Activated B cell treated with CpG ODN at 0.5 μM for 24 hours (primary cell): ENCODE measurements at regions not wholly inside any gene's neighbourhood (a gene's known extent, or its start where the extent isn't known, plus 50 kb on each side); places are given as distances from the start of the nearest gene placed in this dataset.

ENCODE experiments used
- ATAC-seq: fragments of 200-7000 bp; cut with Tn5 transposase; one replicate; pipeline ENCODE4 v1.10.0; 2021; ENCODE audit warnings: low read depth, mild to moderate bottlenecking, moderate library complexity
- CTCF ChIA-PET: fragments of 350-600 bp; sonication (Branson Sonifier 250); formaldehyde crosslinking; loops from one replicate; lab custom pipeline; 2021; ENCODE audit warnings: antibody characterized with exemption; lab: Charles Lee
- POLR2A ChIA-PET: fragments of 350-600 bp; sonication (Branson Sonifier 250); formaldehyde crosslinking; loops from one replicate; lab custom pipeline; 2021; ENCODE audit warnings: antibody characterized with exemption; lab: Charles Lee
- DNase-seq: peaks from one replicate; pipeline ENCODE4 v3.0.0; 2022
- H3K27ac Mint-ChIP-seq: one replicate; pipeline ENCODE4 v1.8.0; 2020; ENCODE audit warnings: mixed read lengths
- H3K27me3 Mint-ChIP-seq: one replicate; pipeline ENCODE4 v1.8.0; 2021; ENCODE audit warnings: mixed read lengths
- H3K36me3 Mint-ChIP-seq: one replicate; pipeline ENCODE4 v1.8.0; 2021; ENCODE audit warnings: low read depth, mixed read lengths
- H3K4me1 Mint-ChIP-seq: one replicate; pipeline ENCODE4 v1.8.0; 2021; ENCODE audit warnings: mixed read lengths
- H3K4me3 Mint-ChIP-seq: one replicate; pipeline ENCODE4 v1.8.0; 2020; ENCODE audit warnings: mild to moderate bottlenecking, mixed read lengths
- H3K9me3 Mint-ChIP-seq: one replicate; pipeline ENCODE4 v1.8.0; 2020; ENCODE audit warnings: mixed read lengths
- intact Hi-C: fragments of 100-400 bp; cut with micrococcal nuclease; formaldehyde crosslinking; loops from one replicate; pipeline ENCODE4 v1.15.1; 2024
- TF ChIP-seq, protein P1 (sequence below): fragments of 200-600 bp; IDR thresholded peaks from one replicate; pipeline ENCODE4 v1.8.0; 2022; ENCODE audit warnings: antibody characterized with exemption, mild to moderate bottlenecking

DNA sequence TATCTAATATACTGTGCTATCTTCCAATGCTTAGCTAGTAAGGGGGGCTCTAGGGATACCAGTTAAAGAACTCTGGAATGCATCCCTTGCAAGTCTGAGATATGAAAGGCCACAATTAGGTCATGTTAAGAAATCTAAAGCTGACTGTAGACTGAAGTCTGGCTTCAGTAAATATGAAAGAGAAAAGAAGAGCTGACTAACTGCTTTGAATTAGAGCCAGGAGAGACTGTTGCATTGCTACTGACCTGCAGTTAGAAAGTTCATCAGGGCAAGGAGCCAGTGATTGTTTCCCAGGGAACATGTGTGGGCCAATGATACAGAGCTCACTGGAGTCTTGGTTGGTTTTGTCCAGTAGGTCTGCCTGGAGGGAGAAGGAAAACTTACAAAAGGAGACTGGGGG lies 472.1 kb upstream of the TNC start:
- ChIA-PET CTCF (interaction anchor here (1.0 kb wide), 1 partner anchor 982 kb away, joined by 3 read pairs; no protein-coding TSS in a partner anchor), POLR2A (no interaction called here)
- Mint-ChIP-seq H3K4me3 (no peak overlapping the region), H3K4me1 (no peaks in the 10 kb centered on the region), H3K9me3 (peaks cover 7% of the 10 kb centered on the region), H3K27ac (no peak overlapping the region), H3K27me3 (peaks cover 3% of the 10 kb centered on the region), H3K36me3 (no peaks in the 10 kb centered on the region)
- DNase-seq (no peak), ATAC-seq (no peak)
- intact Hi-C loops, result loop anchor here (5.0 kb wide), 4 partner anchors 907 to 1272 kb away; partner anchors contain the start of gene TEX48
- TF ChIP-seq, protein P1, sequence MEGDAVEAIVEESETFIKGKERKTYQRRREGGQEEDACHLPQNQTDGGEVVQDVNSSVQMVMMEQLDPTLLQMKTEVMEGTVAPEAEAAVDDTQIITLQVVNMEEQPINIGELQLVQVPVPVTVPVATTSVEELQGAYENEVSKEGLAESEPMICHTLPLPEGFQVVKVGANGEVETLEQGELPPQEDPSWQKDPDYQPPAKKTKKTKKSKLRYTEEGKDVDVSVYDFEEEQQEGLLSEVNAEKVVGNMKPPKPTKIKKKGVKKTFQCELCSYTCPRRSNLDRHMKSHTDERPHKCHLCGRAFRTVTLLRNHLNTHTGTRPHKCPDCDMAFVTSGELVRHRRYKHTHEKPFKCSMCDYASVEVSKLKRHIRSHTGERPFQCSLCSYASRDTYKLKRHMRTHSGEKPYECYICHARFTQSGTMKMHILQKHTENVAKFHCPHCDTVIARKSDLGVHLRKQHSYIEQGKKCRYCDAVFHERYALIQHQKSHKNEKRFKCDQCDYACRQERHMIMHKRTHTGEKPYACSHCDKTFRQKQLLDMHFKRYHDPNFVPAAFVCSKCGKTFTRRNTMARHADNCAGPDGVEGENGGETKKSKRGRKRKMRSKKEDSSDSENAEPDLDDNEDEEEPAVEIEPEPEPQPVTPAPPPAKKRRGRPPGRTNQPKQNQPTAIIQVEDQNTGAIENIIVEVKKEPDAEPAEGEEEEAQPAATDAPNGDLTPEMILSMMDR, result no peak

DNA sequence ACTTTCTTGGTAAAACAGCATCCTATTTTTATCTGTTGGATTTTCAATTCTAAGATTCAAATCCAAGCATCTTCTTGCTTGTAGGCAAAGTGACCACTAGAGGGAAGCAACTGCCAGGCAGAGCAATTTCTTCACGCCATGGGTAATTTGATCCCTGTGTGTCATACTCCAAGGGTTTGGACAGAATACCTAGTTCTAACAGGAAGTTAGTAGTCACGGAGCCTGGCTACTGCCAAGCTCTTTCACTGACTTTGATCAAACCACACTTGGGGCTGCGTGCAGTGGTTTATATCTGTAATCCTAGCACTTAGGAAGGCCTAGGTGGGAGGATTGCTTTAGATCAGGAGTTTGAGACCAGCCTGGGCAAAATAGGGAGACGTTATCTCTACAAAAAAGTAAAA lies 473.6 kb upstream of the TNC start:
- Mint-ChIP-seq H3K4me1 (no peaks in the 10 kb centered on the region), H3K27me3 (peaks cover 14% of the 10 kb centered on the region), H3K9me3 (peaks cover 7% of the 10 kb centered on the region), H3K36me3 (no peaks in the 10 kb centered on the region), H3K27ac (no peak overlapping the region), H3K4me3 (no peak overlapping the region)
- TF ChIP-seq, protein P1, result no peak
- CTCF ChIA-PET, result interaction anchor here (1.4 kb wide), 1 partner anchor 1270 kb away, joined by 6 read pairs; no protein-coding TSS in a partner anchor
- DNase-seq (no peak), ATAC-seq (no peak)
- intact Hi-C loops, result loop anchor here (5.0 kb wide), 4 partner anchors 906 to 1271 kb away; partner anchors contain the start of gene TEX48
- POLR2A ChIA-PET, result no interaction called here

DNA sequence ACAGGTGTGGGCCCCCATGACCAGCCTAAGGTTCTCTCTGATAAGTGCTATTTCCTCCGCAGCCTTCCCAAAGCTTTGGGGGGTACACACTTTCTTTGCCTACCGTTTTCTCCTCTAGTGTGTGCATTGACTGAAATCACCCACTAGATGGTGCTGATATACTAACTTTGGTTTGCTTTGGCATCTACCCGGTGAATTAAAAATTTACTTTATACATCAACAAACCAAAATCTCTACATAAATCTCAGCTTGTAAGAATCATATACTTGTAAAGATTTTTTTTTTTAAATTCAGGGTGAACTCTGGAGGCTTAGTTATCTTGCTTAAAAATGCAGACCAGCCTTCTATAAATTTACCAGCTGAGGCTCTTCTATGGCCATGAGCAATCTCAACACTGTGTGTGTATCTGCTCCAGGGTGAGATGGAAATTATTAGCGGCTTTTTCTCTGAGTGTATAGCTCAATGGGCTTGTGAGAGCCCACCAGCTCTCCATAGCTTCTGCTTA lies 475.7 kb upstream of the TNC start:
- H3K9me3 Mint-ChIP-seq, result peaks cover 7% of the 10 kb centered on the region
- H3K27ac Mint-ChIP-seq, result no peak overlapping the region
- no peak overlapping the region for H3K4me3 Mint-ChIP-seq
- intact Hi-C loops, result loop anchor here (2.0 to 5.0 kb wide), 5 partner anchors 904 to 1269 kb away; partner anchors contain the start of gene TEX48
- ATAC-seq (no peak), DNase-seq (no peak)
- H3K4me1 Mint-ChIP-seq, result no peaks in the 10 kb centered on the region
- ChIA-PET POLR2A (no interaction called here), CTCF (interaction anchor here (0.8 to 2.8 kb wide), 7 partner anchors 10 to 1437 kb away, joined by 3 to 13 read pairs (median 3); no protein-coding TSS in a partner anchor)
- H3K36me3 Mint-ChIP-seq, result no peaks in the 10 kb centered on the region
- H3K27me3 Mint-ChIP-seq, result peaks cover 20% of the 10 kb centered on the region
- TF ChIP-seq, protein P1, result no peak

DNA sequence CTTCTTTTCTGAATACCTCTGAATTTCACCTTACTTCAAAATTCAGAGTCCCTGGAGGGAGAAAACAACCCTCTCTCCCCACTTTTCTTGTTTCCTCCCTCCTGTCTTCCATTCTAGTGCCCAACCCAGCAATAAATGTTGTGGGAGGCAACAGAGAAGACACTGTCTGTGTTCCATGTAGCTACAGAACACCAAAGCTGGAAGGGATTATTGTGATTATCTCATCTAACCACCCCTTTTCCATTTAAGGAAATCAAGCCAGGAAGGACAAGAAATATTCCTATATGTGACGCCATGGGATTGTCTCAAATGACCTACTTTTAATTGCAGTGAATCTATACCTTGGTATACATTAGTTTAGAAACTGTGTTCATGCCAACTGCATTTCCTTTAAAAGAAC lies 476.6 kb upstream of the TNC start:
- no peaks in the 10 kb centered on the region for H3K4me1 Mint-ChIP-seq
- POLR2A ChIA-PET, result no interaction called here
- DNase-seq (no peak), ATAC-seq (no peak)
- intact Hi-C loops, result loop anchor here (2.0 to 5.0 kb wide), 5 partner anchors 903 to 1268 kb away; partner anchors contain the start of gene TEX48
- H3K27ac Mint-ChIP-seq, result no peak overlapping the region
- H3K27me3 Mint-ChIP-seq, result peaks cover 20% of the 10 kb centered on the region
- H3K4me3 Mint-ChIP-seq, result no peak overlapping the region
- no peaks in the 10 kb centered on the region for H3K36me3 Mint-ChIP-seq
- TF ChIP-seq, protein P1, result no peak
- CTCF ChIA-PET, result interaction anchor here (2.8 kb wide), 1 partner anchor 10 kb away, joined by 13 read pairs; no protein-coding TSS in a partner anchor
- peaks cover 4% of the 10 kb centered on the region for H3K9me3 Mint-ChIP-seq

DNA sequence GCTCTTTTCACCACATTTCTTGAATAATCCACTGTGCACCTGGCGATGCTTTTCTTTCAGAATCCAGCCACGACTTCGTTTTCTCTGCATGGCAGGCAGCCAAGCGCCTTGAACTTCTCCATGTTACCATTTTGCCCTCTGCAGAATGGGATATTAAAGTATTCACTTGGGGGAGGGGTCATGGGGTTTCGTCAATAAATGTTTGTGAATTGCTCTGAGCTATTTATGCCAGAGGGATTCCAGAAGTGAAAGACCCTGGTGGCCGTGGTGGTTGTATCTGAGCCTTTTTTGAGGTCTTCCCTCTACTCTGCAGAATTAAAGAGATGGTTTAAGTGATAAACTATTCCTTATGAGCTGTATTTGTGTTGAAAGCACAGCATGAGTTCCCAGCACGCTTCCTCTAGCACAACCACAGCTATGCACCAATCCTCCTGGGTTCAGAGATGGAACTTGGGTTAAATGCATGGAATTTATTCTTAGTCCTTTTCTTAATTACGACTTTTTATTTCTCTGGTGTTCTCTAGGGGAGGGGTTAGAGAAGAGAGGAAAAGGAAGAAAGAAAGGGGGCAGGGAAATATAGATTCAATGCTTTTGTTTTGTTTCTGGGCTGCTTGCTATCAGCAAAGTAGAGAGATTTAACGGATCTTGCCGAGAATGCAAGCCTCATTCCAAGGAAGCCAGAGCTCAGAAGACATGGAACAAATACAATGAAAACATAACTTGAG lies 478.2 kb upstream of the TNC start:
- DNase-seq, result no peak
- TF ChIP-seq, protein P1, result no peak
- no peaks in the 10 kb centered on the region for H3K36me3 Mint-ChIP-seq
- no peak for ATAC-seq
- intact Hi-C loops, result no loop called here
- no peak overlapping the region for H3K4me3 Mint-ChIP-seq
- H3K9me3 Mint-ChIP-seq, result no peaks in the 10 kb centered on the region
- H3K27ac Mint-ChIP-seq, result no peak overlapping the region
- ChIA-PET CTCF (no interaction called here), POLR2A (no interaction called here)
- H3K4me1 Mint-ChIP-seq, result no peaks in the 10 kb centered on the region
- H3K27me3 Mint-ChIP-seq, result peaks cover 20% of the 10 kb centered on the region
